GM19468 (cell line): ENCODE measurements at regions not wholly inside any gene's neighbourhood (a gene's known extent, or its start where the extent isn't known, plus 50 kb on each side); places are given as distances from the start of the nearest gene placed in this dataset.
"Not testable (repeated sequence)": the region's sequence is repeated elsewhere in the genome, so short reads cannot be mapped to it uniquely, and the experiment has no call there.

Experiments used
- ATAC-seq: cut with Tn5 transposase; IDR thresholded peaks from one replicate; pipeline ENCODE4 v1.9.1; 2021; ENCODE audit warnings: mild to moderate bottlenecking, moderate library complexity, moderate number of reproducible peaks; ENCODE audit not compliant: unreplicated experiment; ENCODE audit errors: extremely low read depth

DNA sequence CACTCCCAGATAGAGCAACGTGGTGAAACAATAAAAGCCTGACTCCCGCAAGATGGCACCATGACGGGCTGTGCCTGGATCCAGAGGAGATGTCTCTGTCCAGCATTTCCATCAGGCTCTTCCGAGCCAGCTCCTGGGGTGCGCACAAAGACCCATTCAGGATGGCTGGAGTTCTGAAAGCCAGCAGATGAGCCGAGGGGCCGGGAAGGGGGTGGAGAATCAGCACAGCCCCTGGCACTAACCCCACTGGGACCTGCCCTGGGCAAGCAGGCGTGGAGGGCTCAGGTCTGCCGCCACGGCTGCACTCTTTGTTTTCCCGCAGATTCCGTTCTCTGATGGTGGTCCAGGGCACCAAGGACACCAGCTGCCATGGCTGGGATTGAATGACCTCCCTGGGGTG is 97.2 kb upstream of the BLID start:
- ATAC-seq: no peak

DNA sequence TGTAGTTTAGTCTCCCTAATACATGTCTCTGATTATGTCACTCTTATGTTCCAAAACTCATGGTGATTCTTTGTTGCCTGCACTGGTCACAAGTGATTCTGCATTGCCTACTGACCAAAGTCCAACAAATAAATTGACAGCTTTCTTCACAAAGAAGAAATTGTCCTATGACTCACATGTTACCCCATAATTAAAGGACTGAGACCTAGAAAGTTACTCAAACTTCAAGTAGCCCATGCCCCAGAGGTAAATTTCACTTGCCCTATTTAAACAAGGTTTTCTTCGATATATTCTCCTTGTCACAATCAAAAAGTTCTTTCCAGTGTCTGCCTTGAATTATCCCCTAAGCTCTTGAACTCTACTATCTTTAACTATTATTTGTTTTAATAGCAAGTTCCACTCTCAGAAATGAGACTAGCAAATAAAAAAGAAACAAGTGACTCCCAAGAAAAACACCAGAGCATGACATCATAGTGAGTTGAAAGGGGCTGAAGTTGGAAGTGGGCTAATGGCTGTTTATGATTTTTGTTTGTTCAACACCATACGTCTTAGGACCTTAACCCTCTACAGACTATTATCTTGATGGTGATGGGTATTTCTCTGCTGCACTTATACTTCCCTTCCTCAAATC is 94.5 kb upstream of the BLID start:
- ATAC-seq: no peak

DNA sequence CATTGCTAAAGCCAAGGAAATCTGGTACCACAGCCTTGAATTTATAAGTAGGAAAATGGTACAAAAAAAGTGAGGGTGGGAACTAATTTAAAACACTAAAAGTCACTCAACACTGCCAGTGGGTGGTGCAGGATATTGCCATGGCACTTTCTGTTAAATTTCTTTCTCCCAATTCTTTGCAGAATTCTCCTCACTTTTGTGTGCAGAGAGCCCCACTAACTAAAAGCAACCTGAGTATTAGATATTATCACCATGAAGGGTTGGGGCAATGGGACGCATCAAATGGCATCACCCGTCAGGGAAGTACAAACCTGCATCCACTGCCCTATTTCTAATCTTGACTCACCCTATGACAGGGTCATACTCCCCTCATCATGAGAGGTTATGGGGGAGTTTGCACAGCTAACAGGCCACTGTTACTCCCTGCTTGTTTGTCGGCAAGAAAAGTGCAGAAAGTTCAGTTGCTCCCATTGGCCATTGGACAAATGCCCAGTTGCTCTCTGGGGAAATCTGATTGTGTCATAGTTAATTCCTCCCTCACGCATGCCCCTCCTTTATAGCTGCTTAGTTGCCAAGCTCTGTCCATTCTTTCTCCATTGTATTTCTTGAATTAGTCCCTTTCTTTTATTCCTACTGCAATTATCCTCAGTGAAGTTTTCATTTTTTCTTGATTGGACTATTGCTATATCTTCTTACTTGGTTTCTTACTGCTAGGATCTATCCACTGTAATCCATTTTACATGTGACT is 93.8 kb upstream of the BLID start:
- ATAC-seq: no peak

DNA sequence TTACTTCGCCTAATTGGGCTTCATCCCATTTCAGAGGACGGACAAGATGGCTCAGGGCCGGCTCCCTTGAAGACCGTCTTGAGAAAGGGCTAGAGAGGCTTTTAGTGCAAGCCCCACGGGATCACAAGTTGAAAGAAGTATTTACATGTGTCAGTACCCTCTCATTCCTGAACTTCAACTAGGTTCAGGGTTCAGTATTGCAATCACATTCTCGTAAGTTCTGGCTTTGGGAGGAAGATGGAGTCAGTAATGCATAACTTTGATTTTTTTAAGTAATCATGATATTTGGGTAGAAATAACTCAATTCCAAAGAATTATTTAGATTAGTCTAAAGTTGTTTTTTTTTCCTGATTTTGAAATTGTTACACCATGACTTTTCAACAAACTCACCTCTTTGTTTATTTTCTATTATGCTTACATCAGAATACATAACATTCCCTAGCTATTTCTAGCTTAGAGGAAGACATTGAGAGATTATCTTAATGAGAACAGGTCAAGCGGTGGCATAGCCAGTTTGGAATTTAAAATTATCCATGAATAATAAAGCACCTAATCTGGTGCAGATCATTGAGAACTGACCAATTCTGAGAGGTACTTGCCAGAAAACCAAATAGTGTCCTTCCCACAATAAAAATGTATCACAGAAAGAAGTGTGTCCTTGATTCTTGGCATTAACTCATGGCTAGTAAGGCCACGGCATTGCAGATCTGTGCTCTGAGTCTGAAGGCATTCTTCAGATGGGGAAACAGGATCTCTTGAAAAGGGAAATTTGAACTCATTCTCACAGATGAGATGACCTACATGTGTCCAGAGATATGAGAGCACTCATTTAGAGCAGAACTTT is 92.1 kb upstream of the BLID start:
- no peak for ATAC-seq

DNA sequence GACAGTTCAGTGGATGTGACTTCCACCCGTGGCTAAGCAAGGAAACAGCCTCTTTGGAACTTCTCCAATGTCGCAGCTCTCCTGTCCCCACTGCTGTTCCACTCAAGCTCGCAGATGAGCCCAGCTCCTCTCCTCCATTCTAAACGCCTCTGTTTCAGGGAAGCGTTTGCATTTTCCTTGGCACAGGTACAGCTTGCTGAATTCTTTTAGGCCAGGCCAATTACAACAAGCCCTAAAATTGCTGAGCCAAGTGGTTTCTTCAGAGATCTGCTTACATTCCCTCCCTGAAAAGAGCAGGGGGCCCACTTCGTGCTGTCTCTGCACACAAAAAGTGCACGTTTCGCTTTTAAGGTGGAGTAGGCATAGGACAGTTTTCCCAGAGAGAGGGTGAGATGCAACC is 91.5 kb upstream of the BLID start:
- no peak for ATAC-seq

DNA sequence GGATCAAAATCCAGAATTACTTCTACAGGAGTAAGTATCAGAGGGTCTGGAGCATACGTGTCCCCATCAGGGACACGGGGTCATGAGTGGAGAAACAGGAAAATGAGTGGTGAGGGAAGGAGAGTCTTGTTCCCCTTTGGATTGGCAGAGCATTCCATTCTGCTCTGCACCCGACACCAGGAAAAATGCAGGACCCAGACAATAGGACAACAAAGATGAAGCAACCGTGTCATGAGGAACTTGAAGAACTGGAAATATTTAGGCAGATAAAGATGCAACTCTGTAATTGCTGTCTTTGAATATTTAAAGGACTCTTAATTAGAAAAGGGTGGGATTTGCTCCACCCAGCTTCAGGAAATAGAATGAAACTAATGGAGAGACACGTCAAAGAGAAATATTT is 89.0 kb upstream of the BLID start:
- no peak for ATAC-seq

DNA sequence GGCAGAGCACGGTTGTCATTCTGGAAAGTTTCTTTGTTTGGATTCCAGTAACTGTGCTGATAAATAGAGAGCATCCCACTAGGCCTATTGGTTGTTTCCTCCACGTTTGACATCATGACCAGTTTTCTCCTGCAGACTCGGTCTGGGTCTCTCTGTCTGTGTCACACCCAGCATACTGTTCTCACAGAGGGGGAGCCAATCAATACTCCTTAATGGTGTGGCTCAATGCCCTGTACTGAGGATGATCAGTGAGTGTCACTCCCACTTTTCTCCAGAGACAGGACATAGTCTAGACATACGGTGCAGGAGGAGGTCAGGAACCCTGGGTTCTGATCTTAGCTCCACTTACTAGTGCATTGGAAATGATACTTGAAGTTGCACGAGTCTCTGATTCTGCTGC is 88.2 kb upstream of the BLID start:
- ATAC-seq: no peak

DNA sequence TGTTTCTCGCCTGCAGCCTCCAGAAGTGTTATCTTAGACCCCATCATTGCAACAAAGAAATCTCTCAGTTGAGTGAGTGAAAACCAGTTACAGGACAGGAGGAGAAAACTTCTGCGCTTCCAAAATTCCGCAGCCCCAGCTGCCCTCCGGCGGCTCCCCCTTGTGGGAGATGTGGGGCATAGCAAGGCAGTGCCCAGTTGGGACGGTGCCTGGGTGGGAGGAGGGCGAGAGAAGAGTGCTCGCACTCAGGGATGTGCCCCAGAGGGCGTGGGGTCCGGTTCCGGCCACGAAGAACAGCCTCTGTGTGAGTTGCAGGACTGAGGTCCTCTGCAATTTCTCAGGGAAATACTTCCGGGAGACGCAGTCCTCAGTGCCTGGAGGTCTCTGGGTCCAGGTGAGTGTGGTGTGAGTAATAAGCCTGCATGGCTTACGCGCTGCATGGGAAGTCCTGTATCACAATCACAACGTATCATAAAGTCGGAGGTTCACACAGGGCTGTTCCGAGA is 87.0 kb upstream of the BLID start:
- no peak for ATAC-seq

DNA sequence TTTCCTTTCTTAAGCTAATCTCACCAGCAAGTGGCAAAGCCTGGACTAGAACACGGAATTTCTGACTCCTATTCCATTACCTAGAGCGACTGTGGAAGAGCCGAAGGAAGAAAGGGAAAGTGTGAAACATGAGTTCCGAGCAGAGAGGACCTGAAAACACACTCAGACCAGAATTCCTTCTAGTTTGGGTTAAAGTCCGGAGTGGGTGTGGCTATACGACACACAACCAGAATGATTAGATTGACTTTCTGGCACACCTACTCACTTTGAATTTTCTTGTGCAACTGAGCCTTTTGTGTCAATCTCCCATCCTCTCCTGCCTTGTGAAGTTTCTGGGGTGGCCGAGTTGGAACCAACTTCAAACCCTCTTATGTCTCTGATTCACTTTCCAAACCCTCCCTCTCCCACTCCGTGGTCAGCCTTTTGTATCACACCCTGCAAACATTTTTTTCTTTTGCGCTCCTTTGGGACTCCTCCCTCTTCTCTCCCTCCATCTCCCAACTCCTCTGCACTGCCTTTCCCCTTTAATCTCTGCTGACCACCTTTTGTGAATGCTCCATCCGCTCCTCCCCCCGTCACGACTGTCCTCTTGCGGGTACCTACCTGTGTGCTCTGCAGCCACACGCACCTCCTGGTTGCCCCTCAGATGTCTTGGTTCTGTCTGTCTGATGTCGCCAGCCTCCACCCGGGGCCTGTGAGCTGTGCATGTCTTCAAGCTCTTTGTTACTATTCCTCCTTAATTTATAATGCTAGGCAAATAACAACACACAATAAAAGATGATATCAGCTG is 86.3 kb upstream of the BLID start:
- ATAC-seq: no peak

DNA sequence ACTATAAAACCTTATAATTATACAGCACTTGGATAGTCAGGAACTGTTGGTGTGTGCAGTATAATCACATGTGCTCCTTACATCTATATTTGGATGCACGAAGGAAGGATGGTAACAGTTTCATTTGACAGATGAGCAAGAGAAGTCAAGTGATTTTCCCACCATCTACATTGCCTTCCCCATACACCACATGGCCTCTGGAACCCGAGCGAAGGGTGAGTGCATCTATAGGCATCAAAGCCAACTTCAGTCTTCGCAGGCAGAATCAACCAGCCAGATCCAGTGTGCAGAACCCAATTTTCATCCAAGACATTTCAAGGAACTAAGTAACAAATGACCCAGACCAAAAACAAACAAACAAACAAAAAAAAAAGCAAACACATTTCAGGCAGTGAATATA is 85.1 kb upstream of the BLID start:
- no peak for ATAC-seq

DNA sequence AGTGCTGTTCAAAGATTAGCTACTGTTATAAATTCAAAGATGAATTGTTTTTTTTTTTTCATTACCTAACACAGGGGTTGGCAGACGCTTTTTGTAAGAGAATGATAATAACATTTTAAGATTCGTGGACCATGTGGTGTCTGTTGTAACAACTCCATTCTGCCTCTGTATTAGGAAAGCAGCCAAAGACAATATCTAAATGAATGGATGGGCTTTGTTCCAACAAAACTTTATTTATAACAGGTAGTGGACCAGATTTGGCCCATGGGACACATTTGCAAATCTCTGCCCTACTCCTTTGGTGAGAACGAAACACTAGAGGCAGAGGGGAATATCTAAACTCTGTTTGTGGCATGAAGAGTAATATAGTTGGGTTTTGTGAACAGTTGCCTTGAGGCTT is 83.6 kb upstream of the BLID start:
- no peak for ATAC-seq

DNA sequence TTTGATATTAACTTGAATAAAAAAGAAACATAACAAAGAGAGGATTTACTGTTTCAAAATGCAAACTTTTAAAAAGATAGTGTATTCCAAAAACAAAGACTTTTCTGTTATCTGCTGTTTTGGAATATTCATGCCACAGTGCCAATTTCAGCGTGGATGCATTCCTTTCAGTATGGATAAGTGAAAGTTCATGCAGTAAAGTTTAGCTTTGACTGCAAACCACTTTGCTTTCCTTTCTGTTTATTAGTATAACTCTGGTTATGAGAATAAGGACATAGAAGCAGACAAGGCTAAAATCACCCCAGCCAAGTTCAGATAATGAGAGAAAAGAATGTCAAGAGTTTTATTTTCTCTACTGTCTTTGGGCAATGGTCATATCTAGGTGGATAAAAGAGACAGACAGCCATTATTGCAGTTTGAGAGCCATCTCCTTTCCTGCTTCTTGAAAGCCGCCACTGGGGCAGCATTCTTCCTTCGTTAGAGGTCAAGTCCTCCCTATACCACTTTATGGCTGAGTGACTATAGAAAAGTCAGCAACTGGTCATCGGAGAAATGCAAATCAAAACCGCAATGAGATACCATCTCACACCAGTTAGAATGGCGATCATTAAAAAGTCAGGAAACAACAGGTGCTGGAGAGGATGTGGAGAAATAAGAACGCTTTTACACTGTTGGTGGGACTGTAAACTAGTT is 82.4 kb upstream of the BLID start:
- no peak for ATAC-seq

DNA sequence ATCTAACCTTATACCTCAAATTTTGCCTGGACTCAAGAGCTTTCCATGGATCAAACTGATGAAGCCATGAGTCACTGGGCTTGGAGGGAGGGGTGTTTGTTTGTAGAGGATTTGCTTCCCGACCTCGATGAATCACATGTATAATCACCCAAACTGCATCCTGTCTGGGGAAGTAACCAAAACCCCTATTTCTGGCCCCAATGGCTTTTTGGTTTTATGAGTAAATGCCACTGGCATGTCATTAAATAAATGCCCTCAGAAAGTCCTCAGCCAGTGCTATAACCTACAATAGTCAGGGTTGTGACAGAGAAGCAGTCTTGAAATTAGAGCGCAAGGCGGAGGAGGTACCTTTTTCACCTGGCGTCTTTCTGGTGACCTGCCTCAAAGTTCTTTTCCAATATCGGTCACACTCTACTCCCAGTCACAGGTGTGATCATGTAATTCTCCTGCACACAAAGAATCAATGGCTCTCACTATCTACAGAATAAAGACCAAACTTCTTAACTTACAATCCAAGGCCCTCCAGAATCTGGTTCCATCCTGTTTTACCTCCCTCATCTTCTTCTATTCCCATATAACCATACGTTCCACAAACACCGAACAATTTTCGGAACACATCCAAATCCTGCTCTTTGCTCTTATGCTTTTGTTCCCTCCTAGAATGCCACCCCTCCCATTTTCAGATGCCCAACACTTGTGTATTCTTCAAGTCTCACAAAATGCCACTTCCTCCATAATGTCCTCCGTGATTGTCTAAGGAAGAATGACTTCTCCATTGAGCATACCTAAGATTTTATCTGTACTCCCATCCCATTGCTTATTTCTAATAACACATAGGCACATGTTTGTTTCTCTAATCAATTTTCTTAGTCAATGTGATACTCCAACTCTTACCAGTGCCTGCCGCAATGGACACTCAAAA is 81.3 kb upstream of the BLID start:
- ATAC-seq: no peak

DNA sequence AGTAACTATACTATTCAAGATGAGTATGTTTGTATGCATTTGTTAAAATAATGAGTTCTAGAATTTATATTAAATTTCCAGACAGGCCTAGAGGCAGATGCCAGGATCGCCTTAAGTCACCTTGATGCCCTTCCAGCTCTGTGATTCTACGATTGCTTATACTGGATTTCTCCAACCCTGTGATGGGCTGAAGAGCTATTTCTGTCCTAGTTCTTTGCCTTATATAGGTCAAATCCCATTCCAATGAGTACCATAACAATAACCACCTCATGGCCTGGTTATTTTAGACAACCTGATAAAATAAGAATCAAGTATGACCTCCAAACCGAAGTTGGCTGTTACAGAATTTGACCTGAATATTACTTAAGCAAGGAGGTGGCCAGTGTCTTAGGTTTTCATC is 79.8 kb upstream of the BLID start:
- ATAC-seq: no peak

DNA sequence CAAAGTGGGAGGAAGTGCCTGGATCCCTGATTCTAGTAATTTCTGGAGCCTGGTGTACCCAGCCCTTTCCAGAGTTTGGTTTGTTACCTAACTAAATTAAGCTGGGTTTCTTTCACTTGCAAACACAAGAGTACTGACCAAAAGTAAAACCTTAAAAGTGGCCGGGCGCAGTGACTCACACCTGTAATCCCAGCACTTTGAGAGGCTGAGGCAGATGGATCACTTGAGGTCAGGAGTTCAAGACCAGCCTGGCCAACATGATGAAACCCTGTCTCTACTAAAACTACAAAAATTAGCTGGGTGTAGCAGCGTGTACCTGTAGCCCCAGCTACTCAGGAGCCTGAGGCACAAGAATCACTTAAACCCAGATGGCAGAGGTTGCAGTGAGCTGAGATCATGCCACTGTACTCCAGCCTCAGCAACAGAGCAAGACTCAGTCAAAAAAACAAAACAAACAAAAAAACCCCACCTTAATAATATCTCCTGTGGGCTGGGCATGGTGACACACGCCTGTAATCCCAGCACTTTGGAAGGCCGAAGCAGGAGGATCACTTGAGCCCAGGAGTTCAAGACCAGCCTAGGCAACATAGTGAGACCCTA is 78.0 kb upstream of the BLID start:
- not testable (repeated sequence) for ATAC-seq

DNA sequence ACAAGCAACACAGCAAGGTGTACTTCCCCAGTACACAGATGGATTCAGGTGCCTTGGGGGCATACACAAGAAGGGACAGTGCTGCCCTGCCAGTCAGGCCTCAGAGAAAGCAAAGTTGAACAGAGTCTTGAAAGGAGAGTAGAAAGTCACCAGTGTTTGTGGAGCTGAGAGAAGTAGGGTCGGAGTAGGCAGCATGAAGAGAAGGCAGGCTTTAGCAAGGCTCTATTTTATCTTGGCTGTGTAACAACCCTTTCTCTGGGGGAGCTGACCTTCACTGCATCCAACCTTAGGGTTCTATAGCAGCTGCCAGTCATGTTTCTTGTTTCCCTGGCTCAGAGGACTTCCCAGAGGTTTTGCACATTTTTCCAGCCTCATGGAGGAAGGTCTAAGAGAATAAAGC is 77.4 kb upstream of the BLID start:
- no peak for ATAC-seq

DNA sequence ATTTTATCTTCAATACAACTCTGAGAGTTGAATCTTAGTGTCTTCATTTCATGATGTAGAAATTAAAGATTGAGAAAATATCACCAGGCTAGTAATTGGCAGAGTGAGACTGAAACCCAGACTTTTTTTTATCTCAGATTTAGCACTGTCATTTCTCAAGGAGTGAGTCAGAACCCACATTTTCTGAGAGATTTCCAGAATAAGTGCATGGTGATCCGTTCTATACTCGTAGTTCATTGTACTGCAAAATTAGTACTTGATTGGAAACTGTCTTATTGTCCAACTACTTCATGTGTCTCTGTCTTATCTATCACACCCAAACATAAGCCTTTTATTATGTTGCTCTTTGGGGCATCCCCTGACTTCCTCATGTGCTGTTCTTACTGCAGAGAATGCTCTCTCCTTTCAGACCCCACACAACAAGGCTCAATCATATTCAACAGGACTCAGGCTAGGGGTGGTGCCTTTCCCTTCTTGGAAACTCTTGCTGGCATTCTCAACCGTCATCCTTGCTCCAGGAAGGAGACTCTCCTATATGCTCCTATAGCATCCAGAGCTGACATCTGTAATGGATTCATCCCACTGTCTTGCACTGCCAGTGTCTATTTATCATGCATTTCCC is 76.7 kb upstream of the BLID start:
- no peak for ATAC-seq

DNA sequence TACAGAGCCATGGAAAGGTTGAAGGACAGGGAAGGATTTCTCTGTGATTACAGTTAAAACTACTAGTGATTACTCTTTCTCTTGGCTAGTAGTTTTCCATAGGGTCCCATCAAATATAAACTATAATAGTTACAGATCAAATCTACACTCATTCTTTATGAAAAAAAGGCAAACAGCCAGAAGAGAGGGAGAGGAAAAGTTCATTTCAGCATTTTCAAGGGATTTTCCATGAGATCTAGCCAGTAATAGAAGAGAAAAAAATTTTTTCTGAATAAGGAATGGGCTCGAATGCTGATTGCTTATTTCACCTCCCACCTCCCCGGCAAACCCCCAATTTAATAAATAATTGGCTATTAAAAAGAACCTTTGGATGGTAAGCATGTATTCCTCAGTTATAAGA is 74.8 kb upstream of the BLID start:
- no peak for ATAC-seq
